ENCODE measurements at regions not wholly inside any gene's neighbourhood (a gene's known extent, or its start where the extent isn't known, plus 50 kb on each side); places are given as distances from the start of the nearest gene placed in this dataset.

DNA sequence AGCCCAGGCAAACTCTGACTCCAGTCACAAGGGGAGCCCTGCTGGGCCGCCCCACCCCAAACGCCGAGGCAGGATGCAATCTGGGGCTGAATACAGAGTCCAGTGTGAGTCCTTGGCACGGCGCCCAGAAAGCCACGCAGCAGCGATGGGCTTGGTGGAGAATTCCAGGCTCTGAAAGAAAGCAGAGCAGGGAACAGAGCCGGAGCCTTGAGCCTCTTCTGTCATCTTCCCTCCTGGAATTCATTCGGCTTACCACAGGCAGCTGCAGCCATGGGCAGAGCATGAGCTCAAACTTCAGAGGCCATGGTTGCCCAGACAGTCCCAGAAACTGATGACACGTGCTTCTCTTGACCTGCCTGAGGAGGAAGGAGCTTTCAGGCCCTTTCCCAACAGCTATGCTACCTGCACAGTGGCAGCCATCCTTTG lies 441.1 kb upstream of the JARID2 start:
- TF ChIP-seq POLR2AphosphoS5 (IDR thresholded peaks at IDR 0.05; ENCODE audit: low read depth, low read length): no peak
- TF ChIP-seq, protein P1, sequence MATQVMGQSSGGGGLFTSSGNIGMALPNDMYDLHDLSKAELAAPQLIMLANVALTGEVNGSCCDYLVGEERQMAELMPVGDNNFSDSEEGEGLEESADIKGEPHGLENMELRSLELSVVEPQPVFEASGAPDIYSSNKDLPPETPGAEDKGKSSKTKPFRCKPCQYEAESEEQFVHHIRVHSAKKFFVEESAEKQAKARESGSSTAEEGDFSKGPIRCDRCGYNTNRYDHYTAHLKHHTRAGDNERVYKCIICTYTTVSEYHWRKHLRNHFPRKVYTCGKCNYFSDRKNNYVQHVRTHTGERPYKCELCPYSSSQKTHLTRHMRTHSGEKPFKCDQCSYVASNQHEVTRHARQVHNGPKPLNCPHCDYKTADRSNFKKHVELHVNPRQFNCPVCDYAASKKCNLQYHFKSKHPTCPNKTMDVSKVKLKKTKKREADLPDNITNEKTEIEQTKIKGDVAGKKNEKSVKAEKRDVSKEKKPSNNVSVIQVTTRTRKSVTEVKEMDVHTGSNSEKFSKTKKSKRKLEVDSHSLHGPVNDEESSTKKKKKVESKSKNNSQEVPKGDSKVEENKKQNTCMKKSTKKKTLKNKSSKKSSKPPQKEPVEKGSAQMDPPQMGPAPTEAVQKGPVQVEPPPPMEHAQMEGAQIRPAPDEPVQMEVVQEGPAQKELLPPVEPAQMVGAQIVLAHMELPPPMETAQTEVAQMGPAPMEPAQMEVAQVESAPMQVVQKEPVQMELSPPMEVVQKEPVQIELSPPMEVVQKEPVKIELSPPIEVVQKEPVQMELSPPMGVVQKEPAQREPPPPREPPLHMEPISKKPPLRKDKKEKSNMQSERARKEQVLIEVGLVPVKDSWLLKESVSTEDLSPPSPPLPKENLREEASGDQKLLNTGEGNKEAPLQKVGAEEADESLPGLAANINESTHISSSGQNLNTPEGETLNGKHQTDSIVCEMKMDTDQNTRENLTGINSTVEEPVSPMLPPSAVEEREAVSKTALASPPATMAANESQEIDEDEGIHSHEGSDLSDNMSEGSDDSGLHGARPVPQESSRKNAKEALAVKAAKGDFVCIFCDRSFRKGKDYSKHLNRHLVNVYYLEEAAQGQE (IDR thresholded peaks at IDR 0.05; ENCODE audit: insufficient read depth in 1 of 2, low read depth in 2 of 2, low read length in 2 of 2): no peak
